Smooth muscle cell (in vitro differentiated cells): ENCODE measurements at regions not wholly inside any gene's neighbourhood (a gene's known extent, or its start where the extent isn't known, plus 50 kb on each side); places are given as distances from the start of the nearest gene placed in this dataset.
"Not testable (repeated sequence)": the region's sequence is repeated elsewhere in the genome, so short reads cannot be mapped to it uniquely, and the experiment has no call there.

Experiments used
- DNase-seq: peaks from one replicate; lab custom pipeline; 2025; ENCODE audit not compliant: unreplicated experiment; lab: John Stamatoyannopoulos, UW
- H2AFZ ChIP-seq: fragments of 200-600 bp; sonication (generic); 2 replicates; pipeline ENCODE4 v1.6.0; 2016; ENCODE audit warnings: antibody characterized with exemption, low read depth, mild to moderate bottlenecking
- H3F3A ChIP-seq: fragments of 200-600 bp; sonication (generic); 2 replicates; pipeline ENCODE4 v1.6.0; 2017; ENCODE audit warnings: antibody characterized with exemption, low read depth
- H3K27ac ChIP-seq: fragments of 200-600 bp; sonication (generic); 2 replicates; pipeline ENCODE4 v1.5.1; 2016; ENCODE audit warnings: low read depth, mild to moderate bottlenecking
- H3K27me3 ChIP-seq: fragments of 200-600 bp; sonication (generic); 2 replicates; pipeline ENCODE4 v1.6.1; 2016; ENCODE audit warnings: low read depth, mild to moderate bottlenecking
- H3K36me3 ChIP-seq: fragments of 200-600 bp; sonication (generic); 2 replicates; pipeline ENCODE4 v1.5.1; 2016; ENCODE audit warnings: low read depth
- H3K4me1 ChIP-seq: fragments of 200-600 bp; sonication (generic); 2 replicates; pipeline ENCODE4 v1.5.1; 2016; ENCODE audit warnings: low read depth
- H3K4me2 ChIP-seq: fragments of 200-600 bp; sonication (generic); 2 replicates; pipeline ENCODE4 v1.6.0; 2016; ENCODE audit warnings: mild to moderate bottlenecking
- H3K4me3 ChIP-seq: fragments of 200-600 bp; sonication (generic); 2 replicates; pipeline ENCODE4 v1.5.1; 2016; ENCODE audit warnings: mild to moderate bottlenecking
- H3K79me2 ChIP-seq: fragments of 200-600 bp; sonication (generic); 2 replicates; pipeline ENCODE4 v1.6.0; 2016; ENCODE audit warnings: low read depth, mild to moderate bottlenecking
- H3K9ac ChIP-seq: fragments of 200-600 bp; sonication (generic); 2 replicates; pipeline ENCODE4 v1.6.0; 2016; ENCODE audit warnings: low read depth
- H3K9me3 ChIP-seq: fragments of 200-600 bp; sonication (generic); replicated peaks from 2 replicates; pipeline ENCODE4 v1.5.1; 2016; ENCODE audit warnings: low read depth
- H4K20me1 ChIP-seq: fragments of 200-600 bp; sonication (generic); 2 replicates; pipeline ENCODE4 v1.6.0; 2016; ENCODE audit warnings: low read depth
- WGBS: methylation state at CpG from one replicate; pipeline ENCODE4 v1.1.7; 2016; ENCODE audit warnings: low lambda C conversion rate; 5-methylcytosine and 5-hydroxymethylcytosine counted together
- TF ChIP-seq, protein P1 (sequence below): fragments of 200-600 bp; sonication (generic); IDR thresholded peaks from 2 replicates; pipeline ENCODE4 v1.5.1; 2017; ENCODE audit warnings: borderline replicate concordance, mild to moderate bottlenecking, antibody characterized with exemption; ENCODE audit not compliant: insufficient read depth, poor library complexity, severe bottlenecking

- Histone ChIP-seq H2AFZ (no peak overlapping the region), H3K9ac (no peak overlapping the region), H3K4me1 (no peaks in the 10 kb centered on the region), H4K20me1 (no peaks in the 10 kb centered on the region), H3K79me2 (no peaks in the 10 kb centered on the region), H3K4me2 (no peak overlapping the region), H3K4me3 (no peak overlapping the region), H3K27me3 (no peaks in the 10 kb centered on the region), H3F3A (peaks cover 5% of the 10 kb centered on the region), H3K9me3 (no peaks in the 10 kb centered on the region), H3K27ac (peak overlapping the region; percentile 79), H3K36me3 (no peaks in the 10 kb centered on the region)
- 30% methylated on average over 1 of the region's 1 CpG for WGBS
- no peak for DNase-seq
- TF ChIP-seq, protein P1, sequence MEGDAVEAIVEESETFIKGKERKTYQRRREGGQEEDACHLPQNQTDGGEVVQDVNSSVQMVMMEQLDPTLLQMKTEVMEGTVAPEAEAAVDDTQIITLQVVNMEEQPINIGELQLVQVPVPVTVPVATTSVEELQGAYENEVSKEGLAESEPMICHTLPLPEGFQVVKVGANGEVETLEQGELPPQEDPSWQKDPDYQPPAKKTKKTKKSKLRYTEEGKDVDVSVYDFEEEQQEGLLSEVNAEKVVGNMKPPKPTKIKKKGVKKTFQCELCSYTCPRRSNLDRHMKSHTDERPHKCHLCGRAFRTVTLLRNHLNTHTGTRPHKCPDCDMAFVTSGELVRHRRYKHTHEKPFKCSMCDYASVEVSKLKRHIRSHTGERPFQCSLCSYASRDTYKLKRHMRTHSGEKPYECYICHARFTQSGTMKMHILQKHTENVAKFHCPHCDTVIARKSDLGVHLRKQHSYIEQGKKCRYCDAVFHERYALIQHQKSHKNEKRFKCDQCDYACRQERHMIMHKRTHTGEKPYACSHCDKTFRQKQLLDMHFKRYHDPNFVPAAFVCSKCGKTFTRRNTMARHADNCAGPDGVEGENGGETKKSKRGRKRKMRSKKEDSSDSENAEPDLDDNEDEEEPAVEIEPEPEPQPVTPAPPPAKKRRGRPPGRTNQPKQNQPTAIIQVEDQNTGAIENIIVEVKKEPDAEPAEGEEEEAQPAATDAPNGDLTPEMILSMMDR: no peak
Measured at GRCh38 chr6:9224539-9224938, 789.2 kb upstream of the SLC35B3 start.

DNA sequence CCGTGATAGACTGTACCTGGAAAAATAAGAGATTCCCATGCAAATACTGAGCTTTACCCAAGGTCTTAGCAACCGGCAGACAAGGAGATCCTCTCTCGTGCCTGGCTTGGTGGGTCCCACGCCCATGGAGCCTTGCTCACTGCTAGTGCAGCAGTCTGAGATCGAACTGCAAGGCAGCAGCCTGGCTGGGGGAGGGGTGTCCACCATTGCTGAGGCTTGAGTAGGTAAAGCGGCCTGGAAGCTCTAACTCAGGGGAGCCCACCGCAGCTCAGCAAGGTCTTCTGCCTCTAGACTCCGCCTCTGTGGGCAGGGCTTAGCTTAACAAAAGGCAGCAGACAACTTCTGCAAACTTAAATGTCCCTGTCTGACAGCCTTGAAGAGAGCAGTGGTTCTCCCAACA is 778.4 kb upstream of the SLC35B3 start:
- H3K4me3 ChIP-seq, H3K9ac ChIP-seq, H4K20me1 ChIP-seq, H3K27ac ChIP-seq, H3K4me1 ChIP-seq, H3K4me2 ChIP-seq, H3F3A ChIP-seq, H3K9me3 ChIP-seq, H3K36me3 ChIP-seq, H3K27me3 ChIP-seq, DNase-seq, H3K79me2 ChIP-seq, H2AFZ ChIP-seq: not testable (repeated sequence)
- WGBS: 89% methylated on average over 8 of the region's 8 CpGs

DNA sequence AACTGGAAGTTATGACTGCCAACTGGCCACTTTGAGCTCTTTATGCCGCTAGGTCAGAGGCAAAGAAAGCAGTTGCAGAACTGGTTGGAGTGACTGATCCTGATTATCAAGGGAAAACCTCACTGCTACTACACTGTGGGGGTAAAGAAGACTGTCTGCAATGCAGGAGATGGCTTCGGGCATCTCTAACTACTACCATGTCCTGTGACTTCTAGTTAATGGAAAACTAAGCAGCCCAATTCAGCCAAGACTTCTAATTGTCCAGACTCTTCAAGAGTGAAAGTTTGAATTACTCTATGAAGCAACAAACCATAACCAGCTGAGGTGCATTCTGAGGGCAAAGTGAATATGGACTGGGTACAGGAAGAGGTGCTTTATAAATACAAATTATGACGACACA is 773.6 kb upstream of the SLC35B3 start:
- no peak for DNase-seq
- H3K27me3 ChIP-seq: no peaks in the 10 kb centered on the region
- no peaks in the 10 kb centered on the region for H3K36me3 ChIP-seq
- TF ChIP-seq, protein P1: no peak
- no peaks in the 10 kb centered on the region for H4K20me1 ChIP-seq
- H2AFZ ChIP-seq: no peak overlapping the region
- H3K4me2 ChIP-seq: no peak overlapping the region
- WGBS: 84% methylated on average over 3 of the region's 3 CpGs
- H3F3A ChIP-seq: no peaks in the 10 kb centered on the region
- H3K4me3 ChIP-seq: no peak overlapping the region
- H3K27ac ChIP-seq: no peak overlapping the region
- H3K9me3 ChIP-seq: peaks cover 8% of the 10 kb centered on the region
- no peaks in the 10 kb centered on the region for H3K79me2 ChIP-seq
- no peaks in the 10 kb centered on the region for H3K4me1 ChIP-seq
- no peak overlapping the region for H3K9ac ChIP-seq

- 92% methylated on average over 1 of the region's 1 CpG for WGBS
Measured at GRCh38 chr6:9205645-9206044, 770.3 kb upstream of the SLC35B3 start.

More at GRCh38 chr6:9205645-9206044, 770.3 kb upstream of the SLC35B3 start:
- H3K36me3 ChIP-seq: no peaks in the 10 kb centered on the region
- no peak overlapping the region for H3K4me2 ChIP-seq
- no peak overlapping the region for H3K9ac ChIP-seq
- H3K27me3 ChIP-seq: no peaks in the 10 kb centered on the region
- H3F3A ChIP-seq: no peaks in the 10 kb centered on the region
- TF ChIP-seq, protein P1: no peak
- no peaks in the 10 kb centered on the region for H4K20me1 ChIP-seq
- no peaks in the 10 kb centered on the region for H3K79me2 ChIP-seq
- H3K27ac ChIP-seq: no peak overlapping the region
- DNase-seq: no peak
- H2AFZ ChIP-seq: no peak overlapping the region
- no peaks in the 10 kb centered on the region for H3K4me1 ChIP-seq
- H3K4me3 ChIP-seq: no peak overlapping the region
- peaks cover 8% of the 10 kb centered on the region for H3K9me3 ChIP-seq
